ENCODE measurements at regions not wholly inside any gene's neighbourhood (a gene's known extent, or its start where the extent isn't known, plus 50 kb on each side); places are given as distances from the start of the nearest gene placed in this dataset.

DNA sequence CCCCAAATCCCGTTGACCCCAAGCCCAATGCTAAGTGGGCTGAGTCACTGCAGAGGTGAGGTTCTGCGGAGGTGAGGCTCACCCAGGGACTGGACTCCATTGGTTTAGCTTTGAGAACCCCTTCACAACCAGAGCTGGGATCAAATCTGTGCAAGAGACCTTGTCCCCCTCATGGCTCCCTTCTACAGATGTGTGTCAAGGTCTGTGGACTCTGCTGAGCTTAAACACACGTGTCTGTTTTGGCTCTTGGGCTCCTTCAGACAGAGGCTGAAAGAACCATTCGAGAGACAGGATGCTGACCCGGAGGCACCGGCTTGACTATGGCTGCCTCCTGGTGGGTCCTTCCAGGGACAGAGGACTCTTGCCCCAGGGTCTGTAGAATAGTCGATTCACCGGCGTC lies 190.3 kb downstream of the LPIN1 start:
- TF ChIP-seq, protein P1, sequence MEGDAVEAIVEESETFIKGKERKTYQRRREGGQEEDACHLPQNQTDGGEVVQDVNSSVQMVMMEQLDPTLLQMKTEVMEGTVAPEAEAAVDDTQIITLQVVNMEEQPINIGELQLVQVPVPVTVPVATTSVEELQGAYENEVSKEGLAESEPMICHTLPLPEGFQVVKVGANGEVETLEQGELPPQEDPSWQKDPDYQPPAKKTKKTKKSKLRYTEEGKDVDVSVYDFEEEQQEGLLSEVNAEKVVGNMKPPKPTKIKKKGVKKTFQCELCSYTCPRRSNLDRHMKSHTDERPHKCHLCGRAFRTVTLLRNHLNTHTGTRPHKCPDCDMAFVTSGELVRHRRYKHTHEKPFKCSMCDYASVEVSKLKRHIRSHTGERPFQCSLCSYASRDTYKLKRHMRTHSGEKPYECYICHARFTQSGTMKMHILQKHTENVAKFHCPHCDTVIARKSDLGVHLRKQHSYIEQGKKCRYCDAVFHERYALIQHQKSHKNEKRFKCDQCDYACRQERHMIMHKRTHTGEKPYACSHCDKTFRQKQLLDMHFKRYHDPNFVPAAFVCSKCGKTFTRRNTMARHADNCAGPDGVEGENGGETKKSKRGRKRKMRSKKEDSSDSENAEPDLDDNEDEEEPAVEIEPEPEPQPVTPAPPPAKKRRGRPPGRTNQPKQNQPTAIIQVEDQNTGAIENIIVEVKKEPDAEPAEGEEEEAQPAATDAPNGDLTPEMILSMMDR (optimal IDR thresholded peaks at IDR 0.05 in 1 of 3, IDR thresholded peaks at IDR 0.05 in 1 of 3, conservative IDR thresholded peaks at IDR 0.05 in 1 of 3; ENCODE audit: extremely low read depth in 1 of 3, insufficient read depth in 2 of 3, low read length in 3 of 3), result no peak
- no peak for TF ChIP-seq EZH2 (IDR thresholded peaks at IDR 0.05; ENCODE audit: low read length)
